RPMI7951 (cell line): ENCODE measurements at regions not wholly inside any gene's neighbourhood (a gene's known extent, or its start where the extent isn't known, plus 50 kb on each side); places are given as distances from the start of the nearest gene placed in this dataset.

Source experiments
- DNase-seq: peaks from one replicate; pipeline ENCODE4 v3.0.0-alpha.2; 2012; ENCODE audit warnings: low read depth

DNA sequence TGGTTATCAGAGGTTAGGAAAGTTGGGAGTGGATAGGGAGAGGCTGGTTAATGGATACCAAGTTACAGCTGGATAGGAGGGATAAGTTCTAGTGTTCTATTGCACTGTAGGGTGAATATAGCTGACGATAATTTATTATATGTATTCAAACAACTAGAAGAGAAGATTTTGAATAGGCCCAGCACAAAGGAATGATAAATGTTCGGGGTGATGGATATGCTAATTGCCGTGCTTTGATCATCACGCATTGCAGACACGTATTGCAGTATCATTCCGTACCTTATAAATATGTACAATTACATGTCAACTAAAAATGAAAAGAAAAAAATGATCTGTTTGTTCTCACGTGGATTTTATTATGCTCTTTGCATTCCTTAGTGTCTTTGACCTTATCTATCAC, 369.2 kb upstream of the PKDCC start:
- no peak for DNase-seq

DNA sequence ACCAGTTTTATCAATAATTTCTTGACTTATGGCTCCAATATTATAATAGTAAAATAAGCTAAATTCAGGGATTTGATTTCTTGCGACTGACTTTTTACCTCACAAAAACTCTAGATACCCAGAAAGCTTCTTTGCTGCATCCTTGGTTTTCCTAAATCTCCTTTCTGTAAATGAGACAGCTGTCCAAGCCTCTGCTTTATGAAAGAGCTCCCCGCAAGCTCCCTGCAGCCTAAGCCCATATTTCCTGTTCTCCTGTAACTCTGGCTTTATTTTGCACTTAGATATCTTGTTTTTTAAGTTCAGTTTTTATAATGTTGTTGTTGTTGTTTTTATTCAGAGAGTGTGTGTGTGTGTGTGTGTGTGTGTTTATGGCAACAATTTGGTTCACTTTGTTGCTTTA, 361.7 kb upstream of the PKDCC start:
- DNase-seq = no peak

DNA sequence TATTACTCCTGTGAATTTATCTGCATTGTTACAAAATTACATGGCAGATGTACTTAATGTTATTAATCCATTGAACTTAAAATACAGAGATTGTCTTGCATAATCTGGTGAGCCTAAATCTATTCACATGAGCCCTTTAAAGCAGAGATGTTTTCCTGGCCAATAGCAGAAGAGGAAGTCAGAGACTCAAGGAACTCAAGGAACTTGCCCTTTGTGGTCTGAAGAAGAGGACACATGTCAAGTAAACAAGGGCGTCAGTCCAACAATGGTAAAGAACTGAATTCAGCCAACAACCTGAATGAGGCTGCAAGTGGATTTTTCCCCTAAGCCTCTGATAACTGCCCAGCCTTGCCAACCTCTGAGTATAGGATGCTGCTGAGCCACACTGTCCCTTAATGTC, 356.3 kb upstream of the PKDCC start:
- no peak for DNase-seq

DNA sequence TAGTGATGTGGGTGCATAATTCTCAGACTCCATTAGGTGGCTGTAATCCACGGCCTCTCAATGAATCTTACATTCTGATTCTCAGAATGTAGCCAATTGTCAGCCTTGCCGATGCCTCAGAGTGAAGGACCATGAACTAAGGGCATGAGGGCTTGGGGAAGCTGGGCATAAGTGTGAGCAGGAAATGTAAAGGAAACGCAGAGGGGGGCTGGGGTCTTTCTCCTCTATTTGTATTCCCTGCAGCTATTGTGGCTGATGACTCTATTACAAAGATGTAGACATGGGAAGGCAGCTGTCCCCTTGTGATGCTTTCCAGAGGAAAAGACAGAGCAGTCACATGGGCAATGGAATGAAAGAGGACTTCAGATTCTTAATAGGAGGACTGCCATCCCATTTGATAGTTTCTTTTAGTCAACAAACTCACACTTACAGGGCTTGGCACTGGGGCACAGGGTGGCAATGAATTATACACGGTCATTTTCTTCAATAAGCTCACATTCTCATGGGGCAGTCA, 353.2 kb upstream of the PKDCC start:
- no peak for DNase-seq

DNA sequence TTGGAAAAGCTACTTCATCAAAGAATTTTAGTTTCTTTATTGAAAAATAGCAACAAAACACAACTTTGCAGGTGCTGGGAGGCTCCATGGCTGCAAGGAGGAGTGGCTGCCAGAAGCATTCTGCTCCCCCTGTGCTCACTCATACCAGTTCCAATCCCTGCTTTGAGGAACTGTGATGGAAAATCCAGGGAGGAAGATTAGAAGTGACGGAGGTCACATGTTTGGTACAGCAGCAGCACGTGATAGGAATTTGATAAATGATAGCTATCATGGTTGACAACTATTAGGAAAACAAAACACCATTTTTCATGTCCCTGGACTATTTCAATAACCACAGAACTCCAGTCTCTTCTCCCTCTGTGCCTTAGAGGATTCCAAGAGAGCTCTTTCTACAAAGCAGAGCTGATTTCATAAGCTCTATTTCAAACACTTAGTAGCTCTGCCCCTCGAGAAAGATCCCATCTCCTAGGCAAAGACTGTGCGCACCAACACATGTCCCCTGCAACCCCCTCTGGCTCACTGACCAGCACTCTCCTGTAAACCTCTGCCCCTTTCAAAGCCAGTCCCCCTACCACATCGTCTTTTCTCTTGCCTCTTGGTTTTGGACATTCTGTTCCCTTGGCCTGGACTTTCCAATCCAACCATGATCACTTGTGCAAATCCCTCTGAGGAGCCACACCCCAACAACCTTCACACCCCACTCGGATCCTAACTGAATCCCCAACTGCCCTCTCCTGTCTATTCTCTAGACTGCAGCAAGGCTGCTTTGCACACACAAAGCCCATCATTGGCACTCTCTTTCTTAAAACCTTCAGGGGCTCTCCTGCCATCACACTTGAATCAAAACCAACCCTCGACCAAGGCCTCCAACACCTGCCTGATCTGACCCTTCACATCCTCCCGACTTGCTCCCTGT, 352.4 kb upstream of the PKDCC start:
- DNase-seq = no peak

DNA sequence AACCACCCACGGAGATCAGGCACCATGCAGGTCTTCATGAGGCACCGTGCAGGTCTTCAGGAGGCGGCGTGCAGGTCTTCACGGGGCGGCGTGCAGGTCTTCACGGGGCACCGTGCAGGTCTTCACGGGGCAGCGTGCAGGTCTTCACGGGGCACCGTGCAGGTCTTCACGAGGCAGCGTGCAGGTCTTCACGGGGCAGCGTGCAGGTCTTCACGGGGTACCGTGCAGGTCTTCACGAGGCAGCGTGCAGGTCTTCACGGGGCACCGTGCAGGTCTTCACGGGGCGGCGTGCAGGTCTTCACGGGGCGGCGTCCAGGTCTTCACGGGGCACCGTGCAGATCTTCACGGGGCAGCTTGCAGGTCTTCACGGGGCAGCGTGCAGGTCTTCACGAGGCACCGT, 350.4 kb upstream of the PKDCC start:
- no peak for DNase-seq

DNA sequence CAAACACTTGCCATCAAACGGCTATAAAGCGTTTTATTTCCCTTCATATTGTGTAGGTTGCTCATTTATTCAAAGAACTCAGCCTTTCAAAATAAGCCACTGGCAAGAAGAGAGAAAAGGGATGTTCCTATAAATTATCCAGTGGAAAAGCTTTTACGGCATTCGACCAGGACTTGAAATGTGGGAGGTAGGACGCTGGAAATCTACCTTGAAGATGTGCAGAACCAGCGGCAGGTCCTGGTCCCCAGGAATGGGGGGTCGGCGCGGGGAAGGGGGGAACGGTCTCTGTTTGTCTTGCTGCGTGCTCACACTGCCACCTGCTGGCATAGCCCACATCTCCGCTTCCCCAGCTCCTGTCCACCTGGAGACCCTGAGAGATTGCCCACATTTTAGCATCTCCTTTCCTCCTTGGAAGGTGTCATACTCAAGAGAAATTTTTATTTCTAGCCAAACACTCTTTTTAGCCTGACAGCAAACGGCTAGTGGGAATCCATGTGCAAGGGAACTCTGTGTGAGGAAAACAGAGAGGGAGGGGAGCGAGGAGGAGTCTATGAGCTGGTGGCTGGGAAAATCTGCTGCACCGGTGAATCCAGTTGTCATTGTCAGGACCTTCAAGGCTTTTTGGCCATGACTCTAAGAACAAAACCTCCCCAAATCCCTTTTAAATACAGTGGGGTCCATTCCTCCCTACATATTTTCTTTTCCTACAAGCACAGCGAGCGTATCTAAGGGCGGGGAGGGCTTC, 349.0 kb upstream of the PKDCC start:
- DNase-seq = peak; percentile 11

DNA sequence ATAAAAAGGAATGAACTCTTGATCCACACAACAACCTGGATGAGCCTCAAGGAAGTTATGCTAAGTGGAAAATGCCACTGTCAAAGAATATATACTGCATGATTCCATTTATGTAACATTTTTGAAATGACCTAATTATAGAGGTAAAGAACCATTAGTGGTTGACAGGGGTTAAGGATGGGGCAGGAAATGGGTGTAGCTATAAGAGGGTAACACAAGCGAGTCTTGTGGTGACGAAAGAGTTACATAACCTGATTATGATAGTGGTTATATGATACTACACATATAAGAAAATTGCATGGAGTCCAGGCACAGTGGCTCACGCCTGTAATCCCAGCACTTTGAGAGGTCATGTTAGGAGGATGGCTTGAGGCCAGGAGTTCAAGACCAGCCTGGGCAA, 346.6 kb upstream of the PKDCC start:
- no peak for DNase-seq

DNA sequence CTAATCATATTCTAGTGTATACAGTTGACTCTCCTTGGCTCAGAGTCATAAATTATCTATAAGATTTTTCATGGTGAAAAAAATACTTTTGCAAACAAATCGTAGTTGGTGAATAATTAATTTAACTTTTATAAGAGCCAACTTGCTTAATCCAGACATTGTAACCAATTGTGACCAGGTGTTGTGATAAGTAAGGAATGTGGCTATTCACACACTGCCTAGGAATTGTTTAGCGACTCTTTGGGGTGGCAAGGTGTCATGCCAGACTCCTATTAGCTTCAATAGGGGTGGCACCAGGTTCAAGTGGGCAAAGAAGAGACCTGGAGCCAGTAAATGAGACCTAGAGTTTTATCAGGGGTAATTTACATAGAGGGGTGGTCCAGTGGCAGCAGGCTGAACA, 344.7 kb upstream of the PKDCC start:
- no peak for DNase-seq

GRCh38 chr2:41705634-41706033, 342.2 kb upstream of the PKDCC start:
- DNase-seq = no peak

DNA sequence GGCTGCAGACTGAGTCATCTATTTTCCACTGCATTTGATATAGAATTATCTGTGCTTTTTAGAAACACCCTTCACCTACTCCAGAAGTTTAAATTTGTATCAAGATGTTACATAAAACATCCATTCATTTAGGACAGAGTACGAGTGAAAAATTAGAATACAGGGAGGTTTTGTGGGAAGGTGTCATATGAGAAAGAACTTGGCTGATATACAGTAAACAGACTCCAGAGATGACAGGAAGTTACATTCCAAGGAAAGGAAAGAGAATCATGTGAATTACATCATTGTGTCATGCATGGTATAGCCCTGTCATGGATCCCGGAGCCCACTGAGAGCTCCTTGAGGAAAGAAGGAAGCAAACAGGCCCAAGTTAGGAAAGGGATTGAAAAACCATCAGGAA, 341.5 kb upstream of the PKDCC start:
- DNase-seq = no peak

GRCh38 chr2:41707790-41708451, 339.9 kb upstream of the PKDCC start:
- no peak for DNase-seq

DNA sequence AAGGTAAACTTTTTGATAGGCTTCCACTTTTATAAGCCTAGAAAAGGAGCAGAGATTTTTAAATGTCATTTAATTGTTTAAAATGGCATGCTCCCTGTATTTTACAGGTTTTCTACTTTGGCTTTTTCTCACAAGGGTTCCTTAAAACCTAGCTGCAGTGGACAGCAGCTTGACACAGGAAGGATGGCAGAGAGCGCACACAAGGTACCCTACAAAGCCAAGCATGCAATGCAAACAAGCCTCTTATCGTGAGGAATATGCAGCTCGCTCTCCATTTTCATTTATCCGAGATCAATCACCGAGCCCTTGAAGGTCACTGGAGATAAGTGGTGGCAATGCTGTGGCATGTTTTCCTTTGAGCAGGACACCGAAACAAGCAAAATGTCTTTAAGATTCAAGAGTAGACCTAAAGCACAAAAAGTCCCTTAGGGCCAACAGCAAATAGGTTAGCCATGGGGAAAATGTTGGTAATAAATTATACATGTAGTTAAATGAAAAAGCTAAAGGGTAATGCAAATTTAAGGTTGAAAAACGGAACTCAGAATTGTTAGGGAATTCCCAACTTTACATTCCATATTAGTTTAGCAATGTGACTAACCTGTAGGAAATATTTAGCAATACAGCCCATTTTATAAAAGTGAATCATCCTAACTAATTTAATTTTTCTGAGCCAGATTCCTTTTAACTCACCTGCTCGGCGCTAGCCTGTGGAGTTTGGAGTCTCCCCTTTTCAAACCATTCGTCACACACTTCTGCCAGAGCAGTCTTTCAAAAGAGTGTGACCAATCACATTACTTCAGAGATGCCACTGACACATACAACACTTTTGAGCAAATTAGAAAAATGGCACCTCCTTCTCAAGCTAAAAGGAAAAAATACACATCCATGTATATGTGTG, 337.9 kb upstream of the PKDCC start:
- no peak for DNase-seq

DNA sequence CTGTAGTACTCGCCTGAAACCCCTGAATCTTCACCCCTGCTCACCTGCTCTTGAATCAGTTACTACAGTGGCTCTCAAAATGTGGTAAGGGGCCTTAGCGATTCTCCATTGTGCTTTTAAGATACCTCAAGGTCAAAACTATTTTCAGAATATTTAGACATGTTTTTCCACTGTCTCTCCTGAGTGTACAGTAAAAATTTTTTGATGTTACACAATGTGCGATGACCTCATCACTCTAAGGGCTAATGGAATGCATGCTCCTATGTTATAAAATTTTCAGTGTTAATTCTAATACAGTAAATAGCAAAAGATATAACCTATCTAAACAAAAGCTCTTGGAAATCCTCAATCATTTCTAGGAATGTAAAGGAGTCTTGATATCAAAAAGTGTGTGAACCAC, 336.9 kb upstream of the PKDCC start:
- DNase-seq = no peak

- no peak for DNase-seq
Observed at GRCh38 chr2:41711736-41712135, 336.1 kb upstream of the PKDCC start.

GRCh38 chr2:41716497-41716896, 331.3 kb upstream of the PKDCC start:
- DNase-seq = no peak

GRCh38 chr2:41717839-41718238, 330.0 kb upstream of the PKDCC start:
- DNase-seq = no peak

DNA sequence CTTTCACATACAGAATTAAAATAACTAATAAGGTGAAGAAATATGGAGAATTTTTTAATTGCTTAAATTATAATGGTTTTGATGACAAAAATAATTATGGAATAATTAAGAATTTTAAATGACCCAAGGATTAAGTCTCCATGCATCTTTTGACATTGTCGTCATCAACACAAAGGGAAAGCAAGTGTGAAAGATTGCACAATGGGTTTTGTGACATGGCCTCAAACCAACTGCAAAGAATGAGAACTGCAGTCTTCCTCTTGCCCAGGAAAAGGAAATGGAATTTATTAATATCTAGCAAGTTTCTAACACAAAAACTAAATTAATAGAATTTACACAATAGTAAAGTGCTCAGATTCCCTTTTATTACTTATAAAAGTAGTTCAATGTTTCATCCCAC, 329.1 kb upstream of the PKDCC start:
- no peak for DNase-seq

- no peak for DNase-seq
Observed at GRCh38 chr2:41719756-41720155, 328.1 kb upstream of the PKDCC start.

DNA sequence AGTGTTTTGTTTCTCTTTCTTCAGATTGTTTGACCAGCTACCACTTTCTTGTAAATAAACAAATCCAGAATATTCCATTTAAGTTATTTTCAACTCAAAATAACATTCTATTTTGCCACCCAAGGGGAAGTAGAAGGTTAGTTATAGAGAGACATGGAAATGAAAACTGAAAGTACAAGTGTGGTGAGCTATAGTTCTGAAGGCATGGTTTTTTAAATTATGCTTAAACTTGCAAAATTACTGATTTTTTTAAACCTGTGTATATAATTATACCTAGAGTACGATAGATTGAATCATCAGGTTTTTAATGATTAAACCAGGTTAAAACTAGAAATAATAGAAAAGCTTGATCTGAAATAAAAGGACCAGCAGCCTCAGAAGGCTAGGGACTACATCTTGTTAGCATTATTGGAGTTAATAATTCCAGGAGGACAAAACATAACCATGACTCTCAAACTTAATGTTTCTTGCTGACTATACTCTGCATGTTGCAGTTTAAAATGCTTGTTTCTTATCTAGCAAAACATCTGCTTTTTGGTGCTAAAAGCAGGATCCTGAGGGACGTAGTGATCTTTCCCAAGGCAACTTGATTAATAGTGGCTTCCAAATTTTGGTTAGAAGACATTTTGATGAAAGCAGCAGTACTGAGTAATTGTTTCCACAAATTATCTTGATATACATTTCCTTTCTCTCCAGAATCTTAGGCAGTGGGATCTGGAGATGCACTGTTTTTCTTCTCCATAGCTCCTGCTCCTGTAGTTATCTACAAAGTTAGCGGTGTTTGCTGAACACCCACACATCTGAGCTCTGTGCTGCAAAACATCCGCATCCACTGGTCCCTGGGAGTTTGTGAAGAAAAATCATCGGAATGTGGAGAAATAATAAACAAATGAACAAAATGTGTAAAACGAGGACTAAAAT, 327.2 kb upstream of the PKDCC start:
- peak; percentile 11 for DNase-seq
